ENCODE measurements at regions not wholly inside any gene's neighbourhood (a gene's known extent, or its start where the extent isn't known, plus 50 kb on each side); places are given as distances from the start of the nearest gene placed in this dataset.

DNA sequence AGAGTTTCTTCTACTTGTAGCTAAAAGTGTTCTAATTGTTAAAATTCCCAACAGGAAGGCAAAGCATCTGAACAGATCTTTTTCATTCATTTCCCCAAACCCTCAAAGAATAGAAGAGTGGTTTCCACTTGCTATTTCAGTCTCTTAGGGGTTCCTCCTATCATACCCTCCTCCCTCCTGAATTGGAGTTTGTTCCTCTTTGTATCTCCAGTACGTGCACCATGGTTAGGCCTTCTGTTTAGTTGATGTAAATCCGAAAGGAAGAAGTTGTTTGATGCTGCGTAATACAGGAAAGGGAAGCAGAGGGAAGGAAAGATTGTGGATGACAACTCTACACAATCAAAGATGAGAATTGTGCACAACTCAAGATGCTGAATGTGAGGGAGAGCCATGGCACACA is 303.6 kb downstream of the PIK3R1 start:
- TF ChIP-seq, protein P1, sequence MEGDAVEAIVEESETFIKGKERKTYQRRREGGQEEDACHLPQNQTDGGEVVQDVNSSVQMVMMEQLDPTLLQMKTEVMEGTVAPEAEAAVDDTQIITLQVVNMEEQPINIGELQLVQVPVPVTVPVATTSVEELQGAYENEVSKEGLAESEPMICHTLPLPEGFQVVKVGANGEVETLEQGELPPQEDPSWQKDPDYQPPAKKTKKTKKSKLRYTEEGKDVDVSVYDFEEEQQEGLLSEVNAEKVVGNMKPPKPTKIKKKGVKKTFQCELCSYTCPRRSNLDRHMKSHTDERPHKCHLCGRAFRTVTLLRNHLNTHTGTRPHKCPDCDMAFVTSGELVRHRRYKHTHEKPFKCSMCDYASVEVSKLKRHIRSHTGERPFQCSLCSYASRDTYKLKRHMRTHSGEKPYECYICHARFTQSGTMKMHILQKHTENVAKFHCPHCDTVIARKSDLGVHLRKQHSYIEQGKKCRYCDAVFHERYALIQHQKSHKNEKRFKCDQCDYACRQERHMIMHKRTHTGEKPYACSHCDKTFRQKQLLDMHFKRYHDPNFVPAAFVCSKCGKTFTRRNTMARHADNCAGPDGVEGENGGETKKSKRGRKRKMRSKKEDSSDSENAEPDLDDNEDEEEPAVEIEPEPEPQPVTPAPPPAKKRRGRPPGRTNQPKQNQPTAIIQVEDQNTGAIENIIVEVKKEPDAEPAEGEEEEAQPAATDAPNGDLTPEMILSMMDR (IDR thresholded peaks at IDR 0.05): no peak
- TF ChIP-seq POLR2AphosphoS5 (IDR thresholded peaks at IDR 0.05): no peak

Measured in gastroesophageal sphincter (tissue), 3 donors.